PC-9 (cell line): ENCODE measurements at regions not wholly inside any gene's neighbourhood (a gene's known extent, or its start where the extent isn't known, plus 50 kb on each side); places are given as distances from the start of the nearest gene placed in this dataset.

Source experiments
- CTCF ChIP-seq: fragments of 200-600 bp; sonication (generic); conservative IDR thresholded peaks from 2 replicates; pipeline ENCODE4 v1.6.1; 2017; ENCODE audit warnings: mixed run types, antibody characterized with exemption, mild to moderate bottlenecking, moderate library complexity
- EZH2 ChIP-seq: fragments of 200-600 bp; sonication (generic); IDR thresholded peaks from 2 replicates; pipeline ENCODE4 v1.8.0; 2017; ENCODE audit warnings: antibody characterized with exemption, low read depth

- TF ChIP-seq CTCF (no peak), EZH2 (no peak)
Observed at GRCh38 chr9:89774858-89775370, 170.1 kb downstream of the GADD45G start.
